ENCODE measurements at regions not wholly inside any gene's neighbourhood (a gene's known extent, or its start where the extent isn't known, plus 50 kb on each side); places are given as distances from the start of the nearest gene placed in this dataset.

- H3K36me3 ChIP-seq, result no peaks in the 10 kb centered on the region
- no peak overlapping the region for H3K4me3 ChIP-seq
- TF ChIP-seq CTCF (IDR thresholded peaks at IDR 0.05) (no peak), POLR2A (IDR thresholded peaks at IDR 0.05) (no peak)
- no peaks in the 10 kb centered on the region for H3K27me3 ChIP-seq
- 43% methylated on average over 2 of the region's 2 CpGs for WGBS (ENCODE audit: insufficient coverage, low coverage, low lambda C conversion rate, missing lambda C conversion rate)
- no peak for ATAC-seq
- intact Hi-C loops (cut with DNase I), result no loop called here
- DNase-seq, result no peak
- H3K4me1 ChIP-seq, result no peaks in the 10 kb centered on the region
- no peaks in the 10 kb centered on the region for H3K9me3 ChIP-seq
- no peak overlapping the region for H3K27ac ChIP-seq
These were observed 289.4 kb downstream of the CMPK2 start for GRCh38 chr2:6576302-6576701.

GRCh38 chr2:6577960-6578359 is 287.7 kb downstream of the CMPK2 start:
- TF ChIP-seq POLR2A (IDR thresholded peaks at IDR 0.05) (no peak), CTCF (IDR thresholded peaks at IDR 0.05) (no peak)
- Histone ChIP-seq H3K27me3 (no peaks in the 10 kb centered on the region), H3K9me3 (no peaks in the 10 kb centered on the region), H3K4me3 (no peak overlapping the region), H3K27ac (no peak overlapping the region), H3K36me3 (no peaks in the 10 kb centered on the region), H3K4me1 (no peaks in the 10 kb centered on the region)
- intact Hi-C loops (cut with DNase I), result no loop called here
- 58% methylated on average over 3 of the region's 3 CpGs for WGBS (ENCODE audit: insufficient coverage, low coverage, low lambda C conversion rate, missing lambda C conversion rate)
- ATAC-seq (no peak), DNase-seq (no peak)

- no peak overlapping the region for H3K4me3 ChIP-seq
- 52% methylated on average over 4 of the region's 4 CpGs for WGBS (ENCODE audit: insufficient coverage, low coverage, low lambda C conversion rate, missing lambda C conversion rate)
- TF ChIP-seq CTCF (IDR thresholded peaks at IDR 0.05) (no peak), POLR2A (IDR thresholded peaks at IDR 0.05) (no peak)
- intact Hi-C loops (cut with DNase I), result no loop called here
- no peaks in the 10 kb centered on the region for H3K27me3 ChIP-seq
- no peaks in the 10 kb centered on the region for H3K9me3 ChIP-seq
- no peaks in the 10 kb centered on the region for H3K36me3 ChIP-seq
- ATAC-seq, result no peak
- no peak overlapping the region for H3K27ac ChIP-seq
- no peaks in the 10 kb centered on the region for H3K4me1 ChIP-seq
- DNase-seq, result no peak
These were observed 287.3 kb downstream of the CMPK2 start for GRCh38 chr2:6578416-6578815.

GRCh38 chr2:6579281-6579680 is 286.4 kb downstream of the CMPK2 start:
- Histone ChIP-seq H3K4me3 (no peak overlapping the region), H3K4me1 (no peaks in the 10 kb centered on the region), H3K9me3 (no peaks in the 10 kb centered on the region), H3K27me3 (no peaks in the 10 kb centered on the region), H3K27ac (no peak overlapping the region), H3K36me3 (no peaks in the 10 kb centered on the region)
- TF ChIP-seq CTCF (IDR thresholded peaks at IDR 0.05), result no peak
- TF ChIP-seq POLR2A (IDR thresholded peaks at IDR 0.05), result no peak
- no peak for ATAC-seq
- intact Hi-C loops (cut with DNase I), result no loop called here
- DNase-seq, result no peak

GRCh38 chr2:6580982-6581381 is 284.7 kb downstream of the CMPK2 start:
- no peak overlapping the region for H3K27ac ChIP-seq
- ATAC-seq, result no peak
- TF ChIP-seq POLR2A (IDR thresholded peaks at IDR 0.05) (no peak), CTCF (IDR thresholded peaks at IDR 0.05) (no peak)
- no peaks in the 10 kb centered on the region for H3K36me3 ChIP-seq
- no peaks in the 10 kb centered on the region for H3K27me3 ChIP-seq
- no peaks in the 10 kb centered on the region for H3K9me3 ChIP-seq
- 40% methylated on average over 4 of the region's 4 CpGs for WGBS (ENCODE audit: insufficient coverage, low coverage, low lambda C conversion rate, missing lambda C conversion rate)
- no peaks in the 10 kb centered on the region for H3K4me1 ChIP-seq
- DNase-seq, result no peak
- intact Hi-C loops (cut with DNase I), result no loop called here
- no peak overlapping the region for H3K4me3 ChIP-seq

Measured in right lobe of liver (tissue), 6 donors.